EH (cell line): ENCODE measurements at regions not wholly inside any gene's neighbourhood (a gene's known extent, or its start where the extent isn't known, plus 50 kb on each side); places are given as distances from the start of the nearest gene placed in this dataset.

Experiments
- DNase-seq: peaks from one replicate; pipeline ENCODE4 v3.0.0-alpha.2; 2015; ENCODE audit warnings: low read depth

DNA sequence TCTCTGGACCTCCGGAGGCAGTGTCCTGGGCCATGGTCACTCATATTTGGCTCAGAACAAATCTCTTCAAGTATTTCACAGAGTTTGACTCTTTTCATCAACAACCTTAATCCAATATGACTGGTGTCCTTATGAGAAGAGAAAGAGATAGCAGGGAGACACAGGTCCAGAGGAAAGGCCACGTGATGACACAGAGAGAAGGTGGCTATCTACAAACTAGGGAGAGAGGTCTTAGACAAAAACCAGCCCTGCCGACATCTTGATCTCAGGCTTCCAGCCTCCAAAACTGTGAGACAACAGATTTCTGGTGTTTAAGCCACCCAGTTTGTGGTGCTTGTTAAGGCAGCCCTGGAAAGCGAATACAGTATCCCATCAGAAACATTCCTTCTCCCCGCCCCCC, 237.1 kb upstream of the PROK2 start:
- DNase-seq = no peak

DNA sequence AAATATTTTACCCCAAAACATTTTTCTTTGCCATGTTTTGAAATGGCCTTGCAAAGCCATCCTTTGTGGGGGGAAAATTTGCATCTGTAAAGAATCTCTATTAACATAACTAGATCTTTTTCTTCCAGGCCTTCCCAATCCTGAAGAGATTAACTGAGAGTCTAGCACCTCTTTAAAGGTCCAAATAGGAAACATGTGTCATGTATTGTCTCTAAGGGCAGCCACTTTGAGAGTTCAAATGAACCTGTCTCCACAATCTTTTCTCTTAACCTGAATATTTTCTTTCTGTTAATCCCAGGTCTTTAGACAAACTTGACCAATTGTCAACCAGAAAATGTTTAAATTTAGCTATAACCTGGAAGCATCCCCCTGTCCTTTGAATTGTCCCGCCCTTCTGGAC, 236.6 kb upstream of the PROK2 start:
- DNase-seq = no peak

DNA sequence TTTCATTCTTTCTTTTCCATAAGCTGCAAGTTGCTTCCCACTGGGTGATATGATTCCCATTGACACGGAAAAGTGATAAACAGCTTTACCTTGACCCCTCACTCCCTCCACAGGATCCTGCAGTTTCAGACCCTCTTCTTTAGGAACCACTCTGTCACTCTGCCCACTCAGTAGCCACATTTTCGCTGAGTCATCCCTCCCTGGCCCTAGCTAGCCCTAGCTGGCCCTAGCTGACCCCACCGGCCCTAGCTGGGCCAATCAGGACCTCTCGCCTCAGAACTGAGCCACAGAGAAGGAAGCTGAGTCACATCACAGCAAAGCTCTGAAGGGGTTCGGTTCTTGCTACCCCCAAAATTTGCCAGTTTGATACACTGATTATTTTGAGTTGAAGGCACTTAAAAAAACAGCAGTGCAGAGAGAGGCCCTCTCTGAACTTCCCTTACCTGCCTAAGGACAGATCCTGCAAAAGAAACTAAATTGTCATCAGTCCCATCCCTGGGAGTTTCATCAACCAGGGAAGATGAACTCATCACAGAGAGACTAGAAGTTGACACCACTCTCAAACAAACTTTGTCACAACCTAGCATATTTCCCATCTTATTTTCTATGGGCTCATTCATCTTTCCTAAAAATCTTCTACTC, 233.5 kb upstream of the PROK2 start:
- peak; percentile 47 for DNase-seq

DNA sequence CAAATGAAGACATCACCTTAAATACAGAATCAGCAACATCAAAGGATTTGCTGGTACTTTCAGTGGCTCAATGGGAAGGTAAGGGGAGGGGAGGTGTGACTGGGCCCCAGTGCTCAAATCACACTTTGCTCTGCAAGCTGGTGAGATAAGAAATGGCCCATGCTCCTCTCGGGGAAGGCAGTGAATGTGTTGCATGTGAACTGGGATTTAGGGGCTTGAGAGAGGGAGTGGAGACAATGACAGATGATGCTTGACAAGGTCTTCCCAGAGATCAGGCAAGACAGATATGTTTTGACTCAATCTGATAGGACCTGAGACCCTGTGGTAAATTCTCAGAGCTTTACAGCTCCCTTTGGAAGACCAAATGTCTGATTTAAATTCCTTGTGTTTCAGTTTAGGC, 233.0 kb upstream of the PROK2 start:
- no peak for DNase-seq

DNA sequence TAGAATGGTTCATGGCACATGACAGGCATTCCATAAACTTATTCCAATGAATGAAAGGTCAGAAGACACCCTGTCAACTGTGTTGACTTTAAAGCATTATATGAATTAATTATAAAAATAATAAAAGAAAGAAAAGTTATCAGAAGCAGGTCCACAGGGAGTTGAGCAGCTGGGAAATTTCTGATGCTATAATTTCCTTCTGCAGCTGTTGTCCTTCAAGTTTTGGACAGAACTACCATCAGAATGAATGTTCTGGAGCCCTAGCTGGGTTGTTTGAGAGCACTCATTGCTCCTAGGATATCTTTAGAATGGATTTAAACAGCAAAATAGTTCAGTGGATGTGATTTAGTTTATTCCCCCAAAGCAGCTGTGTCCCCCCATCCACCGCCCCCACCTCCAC, 232.4 kb upstream of the PROK2 start:
- no peak for DNase-seq

DNA sequence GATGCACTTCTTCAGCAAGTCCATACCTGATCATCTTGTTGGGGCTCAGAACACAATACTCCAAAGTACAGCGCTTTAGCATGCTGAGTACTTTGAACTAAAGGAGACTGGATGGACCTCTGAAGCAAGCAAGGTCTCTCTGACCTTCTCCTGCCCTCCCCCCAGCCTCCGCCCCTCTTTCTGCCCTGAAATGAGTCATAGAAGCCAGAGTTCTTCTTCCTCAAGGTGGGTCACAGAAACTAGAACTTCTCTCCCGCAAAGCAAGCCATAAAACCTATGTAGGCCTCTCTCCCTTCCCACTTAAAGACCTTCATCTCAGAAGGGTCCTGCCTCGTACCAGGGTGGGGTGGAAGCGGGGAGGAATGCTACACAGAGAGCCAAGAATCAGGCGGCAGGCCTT, 230.5 kb upstream of the PROK2 start:
- no peak for DNase-seq

DNA sequence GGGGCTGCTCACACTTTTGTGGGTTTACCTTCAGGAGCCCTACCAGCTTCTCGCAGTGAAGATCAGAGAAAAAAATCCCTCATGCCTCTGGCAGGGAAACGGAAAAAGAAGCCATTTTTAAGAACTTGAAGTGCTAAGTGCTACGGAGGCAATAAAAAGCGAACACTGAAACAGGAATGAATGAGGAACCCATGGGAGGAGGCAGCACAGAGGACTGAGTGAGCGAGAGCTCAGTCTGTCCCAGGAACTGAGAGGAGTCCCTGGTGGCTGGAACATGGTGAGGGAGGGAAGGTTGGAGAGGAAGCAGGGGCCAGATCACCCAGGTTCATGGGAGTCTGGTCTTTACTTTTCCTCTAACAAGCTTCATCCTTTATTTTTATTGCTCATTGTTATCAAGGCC, 228.1 kb upstream of the PROK2 start:
- no peak for DNase-seq

DNA sequence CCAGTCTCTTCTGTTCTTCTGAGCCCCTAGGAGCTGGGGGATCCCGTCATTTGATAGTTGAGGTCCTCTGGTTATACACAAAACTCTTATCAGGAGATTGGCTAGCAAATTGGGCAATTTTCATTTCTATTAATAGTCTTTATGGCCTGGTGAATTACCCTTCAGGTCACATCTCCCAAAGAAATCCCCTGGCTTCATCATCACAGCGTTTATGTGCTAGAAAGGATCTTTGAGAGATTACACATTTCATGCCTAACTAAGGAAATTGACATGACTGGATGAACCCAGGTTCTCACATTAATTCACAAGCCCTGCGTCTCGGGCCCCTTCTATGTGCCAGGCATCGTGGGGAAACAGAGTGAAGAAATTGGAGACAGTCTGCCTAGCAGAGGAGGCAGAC, 227.4 kb upstream of the PROK2 start:
- no peak for DNase-seq

DNA sequence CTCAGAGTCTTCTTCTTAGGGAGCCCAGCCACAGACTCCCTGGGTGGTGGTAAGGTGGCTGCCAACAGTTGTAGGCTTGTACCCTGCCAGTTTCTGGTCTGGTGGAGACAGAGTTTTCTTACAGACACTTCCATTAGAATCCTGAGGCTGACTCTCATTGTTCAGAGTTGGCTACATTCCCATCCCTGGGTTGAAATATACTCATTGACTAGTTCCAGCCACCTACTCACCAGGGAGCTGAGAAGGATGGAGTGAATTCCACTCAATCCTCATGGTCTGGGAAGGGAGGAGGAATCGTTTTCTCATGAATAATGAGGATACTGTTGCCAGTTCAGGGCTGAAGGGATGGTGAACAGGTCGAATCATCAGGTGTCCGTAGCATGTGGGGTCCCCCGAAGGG, 226.5 kb upstream of the PROK2 start:
- peak; percentile 89 for DNase-seq

DNA sequence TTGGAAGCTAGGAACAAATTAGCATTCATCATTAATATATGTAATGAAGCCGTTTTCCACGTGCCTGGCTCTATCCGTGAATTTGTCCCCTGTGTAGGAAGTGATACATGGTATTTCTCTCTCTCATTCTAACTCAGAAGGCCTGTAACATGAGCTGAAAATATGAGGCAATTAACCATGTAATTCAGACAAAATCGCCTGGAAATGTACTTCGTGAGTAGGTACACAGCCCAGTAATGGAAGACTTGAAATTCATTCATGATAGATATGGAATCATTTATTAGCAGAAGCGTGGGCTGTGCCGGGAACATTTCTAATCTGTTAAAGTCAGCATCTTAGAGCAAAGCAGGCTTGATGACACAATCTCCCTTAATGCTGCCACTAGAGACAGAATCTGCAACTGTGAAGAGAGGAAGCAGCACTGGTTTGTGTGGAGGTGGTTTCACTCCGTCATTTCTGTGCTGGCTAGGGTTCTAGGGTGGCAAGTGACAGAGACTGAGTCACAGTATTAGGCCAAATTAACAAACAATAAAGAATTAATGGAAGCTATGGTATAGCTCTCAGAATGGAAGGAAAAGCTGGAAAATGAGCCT, 225.0 kb upstream of the PROK2 start:
- DNase-seq = peak; percentile 18

DNA sequence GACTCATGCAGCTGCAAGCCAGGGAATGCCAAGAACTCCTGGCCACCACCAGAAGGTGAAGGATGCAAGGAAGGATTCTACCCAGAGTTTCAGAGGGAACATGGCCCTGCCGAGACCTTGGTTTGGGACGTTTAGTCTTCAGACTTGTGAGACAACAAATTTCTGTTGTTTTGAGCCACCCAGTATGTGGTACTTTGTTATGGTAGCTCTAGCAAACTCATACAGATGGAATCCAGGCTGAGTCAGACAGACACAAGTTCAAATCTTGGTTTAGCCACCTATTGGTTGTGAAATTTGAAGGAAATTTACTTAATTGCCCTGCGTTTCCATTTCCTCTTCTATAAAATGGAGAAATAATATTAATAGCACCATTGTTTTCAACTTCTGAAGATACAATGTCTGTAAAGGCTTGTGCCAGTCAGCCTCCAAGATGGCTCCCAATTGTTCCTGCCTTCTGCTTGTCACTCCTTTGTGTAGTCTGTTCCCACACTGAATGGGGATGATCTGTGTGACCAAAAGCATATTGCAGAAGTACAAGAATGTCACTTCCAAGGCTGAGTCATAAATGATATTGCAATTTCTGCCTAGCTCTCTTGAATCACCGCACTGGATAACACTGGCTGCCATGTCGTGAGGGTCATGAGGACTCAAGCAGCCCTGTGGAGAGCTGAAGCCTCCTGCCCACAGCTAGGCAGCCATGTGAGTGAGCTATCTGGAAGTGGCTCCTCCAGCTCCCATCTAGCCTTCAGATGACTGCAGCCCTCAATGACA, 223.5 kb upstream of the PROK2 start:
- peak; percentile 70 for DNase-seq

DNA sequence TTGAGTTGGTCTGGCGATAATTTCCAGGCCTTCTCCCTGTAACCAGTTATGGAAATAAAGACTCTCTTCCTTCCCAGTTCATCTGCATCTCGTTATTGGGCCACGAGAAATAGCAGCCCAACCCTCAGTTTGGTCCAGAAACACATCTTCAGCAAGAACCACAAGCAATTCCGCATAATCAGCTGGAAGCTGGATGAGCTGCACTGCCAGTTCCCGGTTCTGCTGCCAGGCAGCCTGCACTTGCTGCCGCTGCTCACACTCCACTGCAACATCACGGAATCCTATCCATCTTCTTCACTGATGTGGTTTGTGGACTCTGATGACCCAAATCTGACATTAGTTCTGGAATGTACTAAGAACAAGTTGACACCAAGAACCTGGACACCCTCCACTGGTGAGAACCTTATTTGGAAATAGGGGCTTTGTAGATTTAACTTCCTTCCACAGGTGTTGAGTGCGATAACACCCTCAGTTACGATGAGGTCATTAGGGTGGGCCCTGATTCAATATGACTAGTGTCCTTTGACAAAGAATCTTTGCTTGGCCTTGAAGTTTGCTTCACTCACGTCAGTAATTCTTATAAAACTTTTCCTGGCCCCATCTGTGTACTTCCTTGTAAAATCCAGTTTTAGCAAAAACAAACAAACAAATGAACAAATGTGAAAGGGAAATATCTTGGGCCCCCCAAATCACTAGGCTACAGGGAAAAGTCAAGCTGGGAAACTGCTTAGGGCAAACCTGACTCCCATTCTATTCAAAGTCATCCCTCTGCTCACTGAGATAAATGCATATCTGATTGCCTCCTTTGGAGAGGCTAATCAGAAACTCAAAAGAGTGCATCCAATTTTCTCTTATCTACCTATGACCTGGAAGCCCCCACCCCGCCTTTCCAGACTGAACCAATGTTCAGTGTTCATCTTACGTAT, 221.9 kb upstream of the PROK2 start:
- DNase-seq = no peak

DNA sequence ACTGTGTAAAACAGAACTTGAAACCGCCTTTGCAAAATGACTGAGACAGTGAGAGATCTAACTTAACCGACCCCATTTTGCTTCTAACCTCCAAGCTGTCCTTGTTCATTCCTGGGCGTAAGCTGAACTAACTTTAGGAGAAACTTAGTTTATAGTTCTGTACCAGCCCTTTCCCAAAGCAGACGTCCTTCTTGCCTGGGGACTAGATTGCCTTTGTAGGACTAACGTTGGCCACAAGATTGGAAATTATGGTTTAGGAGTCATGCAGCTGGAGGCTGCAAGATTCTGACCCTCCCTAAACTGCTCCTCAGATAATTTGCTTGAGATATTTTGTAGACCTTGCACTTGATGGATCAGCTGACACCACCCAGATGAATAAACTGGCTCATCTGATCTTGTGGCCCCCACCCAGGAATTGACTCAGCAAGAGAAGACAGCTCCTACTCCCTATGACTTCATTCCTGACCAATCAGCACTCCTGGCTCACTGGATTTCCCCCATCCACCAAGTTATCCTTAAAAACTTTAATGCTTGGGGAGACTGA, 219.9 kb upstream of the PROK2 start:
- DNase-seq = peak; percentile 54

DNA sequence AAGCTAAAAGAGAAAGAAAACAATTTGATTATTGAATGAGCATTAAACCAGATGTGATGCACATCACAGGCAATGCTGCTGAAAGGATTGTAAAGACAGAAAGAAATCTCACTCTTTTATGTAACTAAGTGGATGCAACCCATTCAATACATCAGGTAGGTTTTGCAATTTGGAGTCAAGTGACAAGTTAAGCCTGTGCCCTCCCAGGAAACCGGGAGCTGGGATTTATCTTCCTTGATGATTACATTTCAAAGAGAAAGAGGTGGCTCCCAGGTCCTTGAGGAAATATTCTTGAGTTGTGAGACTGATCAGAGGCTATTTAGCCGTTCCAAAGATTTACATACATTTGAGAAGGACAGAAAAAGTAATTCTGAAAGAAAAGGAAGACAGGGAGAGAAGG, 219.0 kb upstream of the PROK2 start:
- no peak for DNase-seq

DNA sequence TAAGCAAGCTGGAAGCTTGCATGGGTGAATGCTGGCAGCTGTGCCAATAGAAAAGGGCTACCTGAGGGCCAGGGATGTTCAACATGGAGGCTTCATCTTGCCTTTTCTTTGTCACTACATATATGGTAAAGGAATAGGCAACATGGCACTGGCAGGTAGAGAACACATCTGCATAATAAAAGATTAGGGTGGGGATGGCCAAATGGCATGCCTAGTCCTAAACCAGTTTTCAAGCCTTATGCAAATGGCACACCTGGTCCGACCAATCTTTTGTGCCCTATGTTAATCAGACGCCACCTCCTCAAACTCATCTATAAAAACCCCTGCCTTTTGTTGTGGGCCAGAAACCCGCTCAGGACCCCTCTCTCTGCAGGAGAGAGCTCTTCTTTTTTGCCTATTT, 216.8 kb upstream of the PROK2 start:
- DNase-seq = no peak

DNA sequence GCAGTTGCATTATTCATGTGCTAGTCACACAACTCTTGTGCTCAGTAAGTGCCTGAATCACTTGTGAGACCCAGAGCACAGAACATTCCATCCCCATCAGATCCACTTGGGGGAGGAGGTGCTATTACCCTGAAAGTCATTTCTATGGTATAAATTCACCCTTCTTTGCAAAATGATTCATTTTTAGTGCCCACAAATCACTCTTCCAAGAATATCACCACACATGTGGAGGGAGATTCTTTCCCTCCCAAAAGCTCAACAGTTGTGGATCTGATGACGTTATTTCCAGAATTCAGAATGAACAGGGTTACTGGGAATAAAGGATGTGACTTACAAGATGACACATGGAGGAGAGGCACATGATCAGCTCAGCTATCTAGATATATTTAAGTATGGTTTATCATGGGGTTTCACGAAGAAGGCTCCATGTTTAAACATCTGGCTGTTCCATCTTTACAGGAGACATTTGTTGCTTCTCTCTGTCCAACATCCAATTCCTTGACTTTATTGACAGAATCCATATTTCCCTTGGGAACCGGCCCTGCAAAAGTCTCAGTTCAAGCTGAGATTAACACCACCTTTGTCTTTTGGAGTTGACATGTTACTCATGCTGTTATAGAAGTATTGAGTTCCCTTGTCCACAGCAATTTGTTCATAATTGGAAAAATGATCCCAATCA, 214.2 kb upstream of the PROK2 start:
- DNase-seq = peak; percentile 98

DNA sequence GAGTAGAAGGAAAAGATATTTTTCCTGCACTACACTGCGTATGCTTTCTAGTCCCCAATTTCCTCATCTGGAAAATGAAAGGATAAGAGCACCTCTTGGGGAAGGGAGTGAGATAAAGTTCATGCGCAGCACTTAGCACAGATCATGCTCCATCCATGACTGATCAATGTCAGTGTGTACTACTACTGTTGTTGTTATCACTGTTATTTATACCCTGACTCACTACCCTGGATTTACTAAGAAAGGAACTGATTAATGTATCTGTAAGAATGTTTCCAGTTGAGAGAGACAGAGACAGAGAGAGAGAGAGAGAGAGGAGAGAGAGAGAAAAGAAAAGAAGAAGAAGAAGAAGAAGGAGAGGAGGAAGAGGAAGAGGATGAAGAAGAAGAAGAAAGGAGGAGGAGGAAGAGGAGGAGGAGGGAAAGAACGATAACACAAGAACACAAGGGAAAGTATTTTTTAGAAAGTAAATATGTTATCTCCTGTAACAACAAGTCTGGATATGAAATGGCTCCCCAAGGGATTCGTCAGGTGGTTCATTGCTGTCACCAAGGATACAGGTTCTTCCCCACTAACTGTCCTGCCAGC, 212.2 kb upstream of the PROK2 start:
- DNase-seq = no peak

DNA sequence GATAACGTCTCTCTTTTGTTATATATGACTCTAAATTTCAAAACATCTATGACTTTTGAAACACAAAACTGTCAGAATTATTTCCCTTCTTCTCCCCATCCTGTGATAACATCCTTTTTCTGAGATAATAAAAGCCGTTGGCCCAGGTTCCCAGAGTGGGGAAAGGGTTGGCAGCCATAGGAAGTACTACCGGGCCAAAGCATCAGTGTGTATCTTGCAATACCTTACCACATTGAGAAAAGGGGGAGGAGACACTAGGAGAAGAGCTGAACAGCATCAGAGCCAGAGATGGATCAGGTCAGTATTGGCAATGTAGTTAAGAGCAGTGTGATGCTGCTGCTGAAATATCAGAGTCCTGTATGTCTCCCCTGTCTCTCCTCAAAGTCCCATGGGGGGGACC, 210.0 kb upstream of the PROK2 start:
- DNase-seq = no peak

DNA sequence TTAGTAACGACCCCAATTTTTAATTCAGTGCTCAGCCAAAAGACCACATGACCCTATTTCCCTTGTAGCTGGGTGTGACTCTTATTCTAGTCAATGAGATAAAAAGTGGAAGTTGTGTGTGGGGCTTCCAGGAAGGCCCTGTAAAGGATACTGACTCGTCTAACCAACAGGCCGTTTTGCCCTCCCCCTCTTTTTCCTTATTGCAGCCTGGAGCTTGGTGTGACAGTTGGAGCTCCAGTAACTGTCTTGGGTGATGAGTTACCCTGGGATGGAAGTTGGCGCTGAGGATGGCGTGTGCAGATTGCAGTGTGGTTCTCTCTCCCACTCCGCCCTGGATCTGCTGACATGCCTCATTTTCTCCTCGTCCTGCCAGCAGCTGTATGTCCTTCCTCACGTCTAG, 209.3 kb upstream of the PROK2 start:
- DNase-seq = no peak

DNA sequence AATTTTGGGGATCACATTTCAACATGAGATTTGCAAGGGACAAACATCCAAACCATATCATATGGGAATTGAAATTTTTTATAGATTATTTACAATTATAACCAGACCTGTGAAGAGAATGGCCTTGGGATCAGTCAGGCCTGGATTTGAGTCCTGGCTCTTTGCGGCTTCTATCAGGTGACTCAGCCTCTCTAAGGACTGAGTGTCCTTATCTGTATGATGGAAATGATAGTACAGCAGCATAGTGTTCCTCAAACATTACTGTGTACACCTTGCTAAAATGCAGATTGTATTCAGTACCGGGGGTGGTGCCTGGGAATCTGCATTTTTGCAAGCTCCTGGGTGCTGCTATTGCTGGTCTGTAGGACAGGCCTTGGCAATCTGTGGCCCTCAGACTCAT, 206.7 kb upstream of the PROK2 start:
- no peak for DNase-seq

DNA sequence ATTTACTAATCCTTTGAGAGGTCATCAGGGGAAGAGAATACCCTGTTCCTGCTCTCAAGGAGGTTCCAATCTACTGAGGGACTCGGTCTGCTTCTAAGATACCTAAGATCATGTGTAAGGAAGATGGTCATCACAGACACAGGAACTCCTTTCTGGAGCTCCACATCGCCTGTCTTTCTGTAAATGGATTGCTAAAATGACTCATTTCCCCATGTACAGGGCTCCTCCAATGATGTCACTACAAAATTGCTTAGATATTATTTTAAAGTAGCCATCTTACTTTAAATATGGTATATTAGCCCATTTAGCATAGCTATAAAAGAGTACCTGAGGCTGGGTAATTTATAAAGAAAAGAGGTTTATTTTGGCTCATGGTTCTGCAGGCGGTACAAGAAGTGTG, 206.1 kb upstream of the PROK2 start:
- DNase-seq = no peak
